ENCODE measurements at regions not wholly inside any gene's neighbourhood (a gene's known extent, or its start where the extent isn't known, plus 50 kb on each side); places are given as distances from the start of the nearest gene placed in this dataset.

DNA sequence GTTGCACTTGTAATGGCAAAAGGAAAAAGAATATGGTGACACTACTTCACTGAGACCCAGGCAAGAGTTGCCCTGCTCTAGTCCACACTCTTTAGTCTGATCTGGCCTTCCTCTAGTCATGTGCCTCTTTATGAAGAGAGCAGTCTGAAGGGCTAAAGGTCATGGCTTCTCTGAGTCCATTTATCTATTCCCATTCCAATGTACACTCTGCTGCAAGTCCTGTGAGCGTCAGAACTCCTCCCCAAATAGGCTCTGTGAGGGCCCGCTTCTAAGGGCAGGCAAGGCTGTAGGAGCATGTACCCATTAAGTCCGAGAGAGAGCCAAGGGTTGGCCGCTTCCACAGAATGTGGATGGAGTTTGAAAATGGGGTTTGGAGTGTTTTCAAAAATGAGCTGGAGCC is 209.3 kb downstream of the AHR start:
- in situ Hi-C loops (cut with HindIII; ENCODE audit: low pct_unique_long_range_greater_than_20kb, low sequenced_read_pairs), result no loop called here
- CTCF ChIA-PET, result no interaction called here
- POLR2A ChIA-PET, result no interaction called here
- no peak for DNase-seq (ENCODE audit: low read depth, low spot score)
- Histone ChIP-seq H3K27ac (ENCODE audit: low read length) (no peak overlapping the region), H3K27me3 (ENCODE audit: control insufficient read depth, insufficient read depth, low read length) (no peaks in the 10 kb centered on the region), H3K4me1 (ENCODE audit: control insufficient read depth, insufficient read depth, low read length) (peaks cover 5% of the 10 kb centered on the region; the same call in 1 of the 2 replicates), H3K36me3 (ENCODE audit: control insufficient read depth, insufficient read depth, low read length) (no peaks in the 10 kb centered on the region), H3K9me3 (ENCODE audit: control insufficient read depth, insufficient read depth, low read depth, low read length) (no peaks in the 10 kb centered on the region), H3K4me3 (ENCODE audit: low read depth in 2 of 2, low read length in 2 of 2) (no peak overlapping the region)
- TF ChIP-seq, protein P1, sequence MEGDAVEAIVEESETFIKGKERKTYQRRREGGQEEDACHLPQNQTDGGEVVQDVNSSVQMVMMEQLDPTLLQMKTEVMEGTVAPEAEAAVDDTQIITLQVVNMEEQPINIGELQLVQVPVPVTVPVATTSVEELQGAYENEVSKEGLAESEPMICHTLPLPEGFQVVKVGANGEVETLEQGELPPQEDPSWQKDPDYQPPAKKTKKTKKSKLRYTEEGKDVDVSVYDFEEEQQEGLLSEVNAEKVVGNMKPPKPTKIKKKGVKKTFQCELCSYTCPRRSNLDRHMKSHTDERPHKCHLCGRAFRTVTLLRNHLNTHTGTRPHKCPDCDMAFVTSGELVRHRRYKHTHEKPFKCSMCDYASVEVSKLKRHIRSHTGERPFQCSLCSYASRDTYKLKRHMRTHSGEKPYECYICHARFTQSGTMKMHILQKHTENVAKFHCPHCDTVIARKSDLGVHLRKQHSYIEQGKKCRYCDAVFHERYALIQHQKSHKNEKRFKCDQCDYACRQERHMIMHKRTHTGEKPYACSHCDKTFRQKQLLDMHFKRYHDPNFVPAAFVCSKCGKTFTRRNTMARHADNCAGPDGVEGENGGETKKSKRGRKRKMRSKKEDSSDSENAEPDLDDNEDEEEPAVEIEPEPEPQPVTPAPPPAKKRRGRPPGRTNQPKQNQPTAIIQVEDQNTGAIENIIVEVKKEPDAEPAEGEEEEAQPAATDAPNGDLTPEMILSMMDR (IDR thresholded peaks at IDR 0.05), result no peak
- TF ChIP-seq, protein P2, sequence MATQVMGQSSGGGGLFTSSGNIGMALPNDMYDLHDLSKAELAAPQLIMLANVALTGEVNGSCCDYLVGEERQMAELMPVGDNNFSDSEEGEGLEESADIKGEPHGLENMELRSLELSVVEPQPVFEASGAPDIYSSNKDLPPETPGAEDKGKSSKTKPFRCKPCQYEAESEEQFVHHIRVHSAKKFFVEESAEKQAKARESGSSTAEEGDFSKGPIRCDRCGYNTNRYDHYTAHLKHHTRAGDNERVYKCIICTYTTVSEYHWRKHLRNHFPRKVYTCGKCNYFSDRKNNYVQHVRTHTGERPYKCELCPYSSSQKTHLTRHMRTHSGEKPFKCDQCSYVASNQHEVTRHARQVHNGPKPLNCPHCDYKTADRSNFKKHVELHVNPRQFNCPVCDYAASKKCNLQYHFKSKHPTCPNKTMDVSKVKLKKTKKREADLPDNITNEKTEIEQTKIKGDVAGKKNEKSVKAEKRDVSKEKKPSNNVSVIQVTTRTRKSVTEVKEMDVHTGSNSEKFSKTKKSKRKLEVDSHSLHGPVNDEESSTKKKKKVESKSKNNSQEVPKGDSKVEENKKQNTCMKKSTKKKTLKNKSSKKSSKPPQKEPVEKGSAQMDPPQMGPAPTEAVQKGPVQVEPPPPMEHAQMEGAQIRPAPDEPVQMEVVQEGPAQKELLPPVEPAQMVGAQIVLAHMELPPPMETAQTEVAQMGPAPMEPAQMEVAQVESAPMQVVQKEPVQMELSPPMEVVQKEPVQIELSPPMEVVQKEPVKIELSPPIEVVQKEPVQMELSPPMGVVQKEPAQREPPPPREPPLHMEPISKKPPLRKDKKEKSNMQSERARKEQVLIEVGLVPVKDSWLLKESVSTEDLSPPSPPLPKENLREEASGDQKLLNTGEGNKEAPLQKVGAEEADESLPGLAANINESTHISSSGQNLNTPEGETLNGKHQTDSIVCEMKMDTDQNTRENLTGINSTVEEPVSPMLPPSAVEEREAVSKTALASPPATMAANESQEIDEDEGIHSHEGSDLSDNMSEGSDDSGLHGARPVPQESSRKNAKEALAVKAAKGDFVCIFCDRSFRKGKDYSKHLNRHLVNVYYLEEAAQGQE (IDR thresholded peaks at IDR 0.05; ENCODE audit: insufficient read depth in 1 of 2, low read depth in 2 of 2, low read length in 1 of 2), result no peak
- TF ChIP-seq TCF7L2 (IDR thresholded peaks at IDR 0.05; ENCODE audit: low read depth, low read length) (no peak), POLR2AphosphoS5 (IDR thresholded peaks at IDR 0.05; ENCODE audit: low read depth, low read length) (no peak), SIN3A (IDR thresholded peaks at IDR 0.05; ENCODE audit: borderline replicate concordance, insufficient read depth, low read depth, low read length) (no peak)
- no peak for ATAC-seq
- intact Hi-C loops (cut with micrococcal nuclease; ENCODE audit: unreplicated experiment), result no loop called here
- BruUV-seq (replicated peaks), result no TSS peak

DNA sequence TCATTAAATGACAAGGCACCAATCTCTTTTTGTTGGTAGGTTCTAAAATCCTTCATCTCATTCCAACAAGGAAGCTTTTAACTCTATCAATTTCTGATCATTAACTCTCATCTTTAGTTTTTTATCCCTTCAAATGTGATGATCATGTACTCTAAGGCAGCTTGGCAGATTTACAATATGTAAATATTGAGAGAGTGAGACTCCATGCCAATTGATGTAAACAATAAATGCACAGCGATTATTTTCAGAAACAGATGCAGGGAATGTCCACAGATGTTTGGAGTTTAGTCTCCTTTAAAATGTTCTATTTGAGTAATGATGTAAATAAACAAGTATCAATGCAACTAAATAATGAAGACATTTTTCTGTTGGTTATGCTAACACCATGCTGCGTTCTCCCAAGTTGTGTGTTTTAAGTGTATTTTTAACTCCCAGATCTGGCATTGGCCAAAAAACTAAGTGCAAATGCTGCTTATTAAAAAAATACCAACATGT is 213.8 kb downstream of the AHR start:
- no TSS peak for BruUV-seq (replicated peaks)

More for the DNA sequence above, 213.8 kb downstream of the AHR start:
- Histone ChIP-seq H3K4me3 (ENCODE audit: low read depth in 2 of 2, low read length in 2 of 2) (no peak overlapping the region), H3K27me3 (ENCODE audit: control insufficient read depth, insufficient read depth, low read length) (no peaks in the 10 kb centered on the region), H3K36me3 (ENCODE audit: control insufficient read depth, insufficient read depth, low read length) (no peaks in the 10 kb centered on the region), H3K27ac (ENCODE audit: low read length) (no peak overlapping the region), H3K9me3 (ENCODE audit: control insufficient read depth, insufficient read depth, low read depth, low read length) (no peaks in the 10 kb centered on the region), H3K4me1 (ENCODE audit: control insufficient read depth, insufficient read depth, low read length) (peaks cover 5% of the 10 kb centered on the region; the same call in 1 of the 2 replicates)
- ATAC-seq (no peak), DNase-seq (ENCODE audit: low read depth, low spot score) (no peak)
- intact Hi-C loops (cut with micrococcal nuclease; ENCODE audit: unreplicated experiment) (no loop called here), in situ Hi-C loops (cut with HindIII; ENCODE audit: low pct_unique_long_range_greater_than_20kb, low sequenced_read_pairs) (no loop called here)
- CTCF ChIA-PET, result interaction anchor here (0.6 kb wide), 1 partner anchor 840 kb away, joined by 3 read pairs; no protein-coding TSS in a partner anchor
- TF ChIP-seq, protein P2 (IDR thresholded peaks at IDR 0.05; ENCODE audit: insufficient read depth in 1 of 2, low read depth in 2 of 2, low read length in 1 of 2), result no peak
- TF ChIP-seq TCF7L2 (IDR thresholded peaks at IDR 0.05; ENCODE audit: low read depth, low read length) (no peak), POLR2AphosphoS5 (IDR thresholded peaks at IDR 0.05; ENCODE audit: low read depth, low read length) (no peak), SIN3A (IDR thresholded peaks at IDR 0.05; ENCODE audit: borderline replicate concordance, insufficient read depth, low read depth, low read length) (no peak)
- TF ChIP-seq, protein P1 (IDR thresholded peaks at IDR 0.05), result no peak
- POLR2A ChIA-PET, result no interaction called here
